WERI-Rb-1 (cell line): ENCODE measurements at regions not wholly inside any gene's neighbourhood (a gene's known extent, or its start where the extent isn't known, plus 50 kb on each side); places are given as distances from the start of the nearest gene placed in this dataset.

Source experiments
- DNase-seq: peaks from one replicate; pipeline ENCODE4 v3.0.0-alpha.2; 2020
- H3K27ac ChIP-seq: fragments of 250-450 bp; sonication (Bioruptor Pico); 2 replicates; pipeline ENCODE4 v1.5.1; 2020; ENCODE audit warnings: mild to moderate bottlenecking, moderate library complexity
- H3K27me3 ChIP-seq: fragments of 250-450 bp; sonication (Bioruptor Pico); 2 replicates; pipeline ENCODE4 v1.5.1; 2021; ENCODE audit warnings: mild to moderate bottlenecking, low read depth, moderate library complexity; ENCODE audit not compliant: insufficient read depth, severe bottlenecking
- H3K36me3 ChIP-seq: fragments of 250-450 bp; sonication (Bioruptor Pico); 2 replicates; pipeline ENCODE4 v1.5.1; 2020; ENCODE audit warnings: mild to moderate bottlenecking, moderate library complexity
- H3K4me3 ChIP-seq: 2 replicates; pipeline ENCODE4 v1.5.1; 2011; ENCODE audit warnings: low read depth, mild to moderate bottlenecking, control low read depth, low read length
- H3K9me3 ChIP-seq: fragments of 250-450 bp; sonication (Bioruptor Pico); 2 replicates; pipeline ENCODE4 v1.5.1; 2021; ENCODE audit warnings: mild to moderate bottlenecking, moderate library complexity; ENCODE audit not compliant: severe bottlenecking
- CTCF ChIP-seq: IDR thresholded peaks from 2 replicates; pipeline ENCODE4 v1.5.1; 2011; ENCODE audit warnings: low read depth, mild to moderate bottlenecking, control low read depth, inconsistent platforms, low read length

- Histone ChIP-seq H3K9me3 (peaks cover 3% of the 10 kb centered on the region), H3K4me3 (no peak overlapping the region), H3K27me3 (no peaks in the 10 kb centered on the region), H3K36me3 (no peaks in the 10 kb centered on the region), H3K27ac (no peak overlapping the region)
- no peak for DNase-seq
- TF ChIP-seq CTCF: no peak
These were observed 360.4 kb downstream of the ZNF516 start for GRCh38 chr18:76134628-76135027.

GRCh38 chr18:76133873-76134272, 361.2 kb downstream of the ZNF516 start:
- Histone ChIP-seq H3K9me3 (peaks cover 3% of the 10 kb centered on the region), H3K27ac (no peak overlapping the region), H3K27me3 (no peaks in the 10 kb centered on the region), H3K4me3 (no peak overlapping the region), H3K36me3 (no peaks in the 10 kb centered on the region)
- TF ChIP-seq CTCF: no peak
- DNase-seq: no peak

GRCh38 chr18:76131738-76132137, 363.3 kb downstream of the ZNF516 start:
- Histone ChIP-seq H3K27me3 (no peaks in the 10 kb centered on the region), H3K36me3 (no peaks in the 10 kb centered on the region), H3K27ac (no peak overlapping the region), H3K9me3 (peaks cover 3% of the 10 kb centered on the region), H3K4me3 (no peak overlapping the region)
- DNase-seq: no peak
- TF ChIP-seq CTCF: no peak

GRCh38 chr18:76130845-76131244, 364.2 kb downstream of the ZNF516 start:
- Histone ChIP-seq H3K27me3 (no peaks in the 10 kb centered on the region), H3K4me3 (no peak overlapping the region), H3K27ac (no peak overlapping the region), H3K9me3 (peaks cover 3% of the 10 kb centered on the region), H3K36me3 (no peaks in the 10 kb centered on the region)
- DNase-seq: no peak
- no peak for TF ChIP-seq CTCF

GRCh38 chr18:76126327-76126726, 368.7 kb downstream of the ZNF516 start:
- H3K36me3 ChIP-seq: no peaks in the 10 kb centered on the region
- no peak overlapping the region for H3K27ac ChIP-seq
- H3K27me3 ChIP-seq: no peaks in the 10 kb centered on the region
- H3K4me3 ChIP-seq: no peak overlapping the region
- H3K9me3 ChIP-seq: no peaks in the 10 kb centered on the region
- TF ChIP-seq CTCF: peak; percentile 96
- peak; percentile 74 for DNase-seq

- Histone ChIP-seq H3K27me3 (no peaks in the 10 kb centered on the region), H3K9me3 (no peaks in the 10 kb centered on the region), H3K4me3 (no peak overlapping the region), H3K27ac (no peak overlapping the region), H3K36me3 (no peaks in the 10 kb centered on the region)
- TF ChIP-seq CTCF: no peak
- DNase-seq: no peak
These were observed 374.0 kb downstream of the ZNF516 start for GRCh38 chr18:76121011-76121410.
